ENCODE measurements at regions not wholly inside any gene's neighbourhood (a gene's known extent, or its start where the extent isn't known, plus 50 kb on each side); places are given as distances from the start of the nearest gene placed in this dataset.

DNA sequence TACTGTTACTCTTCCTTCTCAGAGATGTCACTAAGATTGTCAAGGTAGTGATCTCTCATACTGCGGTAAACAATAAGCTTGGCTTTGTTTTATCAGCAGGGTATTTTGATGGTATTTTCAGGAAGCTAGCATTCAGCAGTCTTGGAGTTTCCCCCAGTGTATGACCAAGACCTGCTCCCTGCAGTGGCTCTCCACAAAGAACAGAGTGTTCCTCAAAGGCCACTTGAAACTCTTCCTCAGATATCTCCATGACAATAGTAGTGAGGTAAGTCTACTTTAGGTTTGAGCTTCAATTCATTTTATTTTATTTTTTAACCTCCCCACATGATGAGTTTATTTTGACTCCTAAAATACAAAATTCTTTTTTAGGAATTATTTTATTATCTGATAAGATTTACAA lies 74.0 kb upstream of the G2E3 start:
- Histone ChIP-seq H2AFZ (ENCODE audit: low read depth, low read length) (no peak overlapping the region), H4K20me1 (ENCODE audit: insufficient read depth, low read length) (no peaks in the 10 kb centered on the region), H3K4me3 (ENCODE audit: insufficient read depth, low read depth, low read length) (no peak overlapping the region), H3K9ac (ENCODE audit: low read length) (no peak overlapping the region), H3K79me2 (ENCODE audit: insufficient read depth, low read length) (no peaks in the 10 kb centered on the region), H3K4me2 (ENCODE audit: low read length) (no peak overlapping the region), H3K36me3 (ENCODE audit: insufficient read depth, low read length) (no peaks in the 10 kb centered on the region), H3K27me3 (ENCODE audit: insufficient read depth, low read length) (no peaks in the 10 kb centered on the region), H3K9me3 (ENCODE audit: insufficient read depth, low read depth, low read length) (no peaks in the 10 kb centered on the region), H3K4me1 (ENCODE audit: insufficient read depth, low read length) (no peaks in the 10 kb centered on the region), H3K27ac (ENCODE audit: low read depth, low read length) (no peak overlapping the region)
- Mint-ChIP-seq H3K27me3 (ENCODE audit: low read depth, unreplicated experiment) (no peaks in the 10 kb centered on the region), H3K36me3 (ENCODE audit: low read depth, unreplicated experiment) (no peaks in the 10 kb centered on the region), H3K27ac (ENCODE audit: unreplicated experiment) (no peak overlapping the region), H3K4me1 (ENCODE audit: low read depth, unreplicated experiment) (no peaks in the 10 kb centered on the region), H3K4me3 (ENCODE audit: unreplicated experiment) (no peak overlapping the region), H3K9me3 (ENCODE audit: unreplicated experiment) (no peaks in the 10 kb centered on the region)
- FAIRE-seq, result no peak
- TF ChIP-seq EZH2 (IDR thresholded peaks at IDR 0.05; ENCODE audit: insufficient read depth, low read length), result no peak
- TF ChIP-seq, protein P1, sequence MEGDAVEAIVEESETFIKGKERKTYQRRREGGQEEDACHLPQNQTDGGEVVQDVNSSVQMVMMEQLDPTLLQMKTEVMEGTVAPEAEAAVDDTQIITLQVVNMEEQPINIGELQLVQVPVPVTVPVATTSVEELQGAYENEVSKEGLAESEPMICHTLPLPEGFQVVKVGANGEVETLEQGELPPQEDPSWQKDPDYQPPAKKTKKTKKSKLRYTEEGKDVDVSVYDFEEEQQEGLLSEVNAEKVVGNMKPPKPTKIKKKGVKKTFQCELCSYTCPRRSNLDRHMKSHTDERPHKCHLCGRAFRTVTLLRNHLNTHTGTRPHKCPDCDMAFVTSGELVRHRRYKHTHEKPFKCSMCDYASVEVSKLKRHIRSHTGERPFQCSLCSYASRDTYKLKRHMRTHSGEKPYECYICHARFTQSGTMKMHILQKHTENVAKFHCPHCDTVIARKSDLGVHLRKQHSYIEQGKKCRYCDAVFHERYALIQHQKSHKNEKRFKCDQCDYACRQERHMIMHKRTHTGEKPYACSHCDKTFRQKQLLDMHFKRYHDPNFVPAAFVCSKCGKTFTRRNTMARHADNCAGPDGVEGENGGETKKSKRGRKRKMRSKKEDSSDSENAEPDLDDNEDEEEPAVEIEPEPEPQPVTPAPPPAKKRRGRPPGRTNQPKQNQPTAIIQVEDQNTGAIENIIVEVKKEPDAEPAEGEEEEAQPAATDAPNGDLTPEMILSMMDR (IDR thresholded peaks at IDR 0.05; ENCODE audit: insufficient read depth, low read depth, low read length), result no peak
- DNase-seq (ENCODE audit: low read depth), result no peak

DNA sequence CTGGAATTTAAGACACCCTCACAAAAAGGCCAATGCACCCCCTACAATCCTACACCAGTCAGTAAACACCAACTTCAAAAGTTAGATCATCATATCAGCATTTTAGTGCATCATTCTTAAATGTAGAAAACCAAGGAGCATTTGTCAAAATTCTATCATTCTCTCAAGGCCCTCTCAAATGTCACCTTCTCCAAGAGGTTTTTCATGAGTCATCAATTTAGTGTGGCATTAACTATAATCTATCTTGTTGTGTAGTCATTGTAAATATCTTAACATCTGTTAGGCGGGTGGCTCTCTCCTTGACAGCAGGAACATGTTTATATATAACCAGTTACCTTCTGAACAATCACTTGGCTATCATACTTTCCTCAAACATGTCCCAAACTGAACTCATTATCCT lies 62.1 kb upstream of the G2E3 start:
- no peaks in the 10 kb centered on the region for H3K36me3 Mint-ChIP-seq (ENCODE audit: low read depth, unreplicated experiment)
- Histone ChIP-seq H3K79me2 (ENCODE audit: insufficient read depth, low read length) (no peaks in the 10 kb centered on the region), H3K9ac (ENCODE audit: low read length) (no peak overlapping the region), H3K36me3 (ENCODE audit: insufficient read depth, low read length) (no peaks in the 10 kb centered on the region), H3K27me3 (ENCODE audit: insufficient read depth, low read length) (no peaks in the 10 kb centered on the region), H3K4me3 (ENCODE audit: insufficient read depth, low read depth, low read length) (no peak overlapping the region), H3K4me1 (ENCODE audit: insufficient read depth, low read length) (no peaks in the 10 kb centered on the region), H3K4me2 (ENCODE audit: low read length) (no peak overlapping the region), H4K20me1 (ENCODE audit: insufficient read depth, low read length) (no peaks in the 10 kb centered on the region), H3K9me3 (ENCODE audit: insufficient read depth, low read depth, low read length) (no peaks in the 10 kb centered on the region), H3K27ac (ENCODE audit: low read depth, low read length) (no peak overlapping the region), H2AFZ (ENCODE audit: low read depth, low read length) (no peak overlapping the region)
- no peak overlapping the region for H3K27ac Mint-ChIP-seq (ENCODE audit: unreplicated experiment)
- H3K4me3 Mint-ChIP-seq (ENCODE audit: unreplicated experiment), result no peak overlapping the region
- H3K9me3 Mint-ChIP-seq (ENCODE audit: unreplicated experiment), result no peaks in the 10 kb centered on the region
- no peaks in the 10 kb centered on the region for H3K4me1 Mint-ChIP-seq (ENCODE audit: low read depth, unreplicated experiment)
- FAIRE-seq, result no peak
- H3K27me3 Mint-ChIP-seq (ENCODE audit: low read depth, unreplicated experiment), result no peaks in the 10 kb centered on the region
- no peak for TF ChIP-seq EZH2 (IDR thresholded peaks at IDR 0.05; ENCODE audit: insufficient read depth, low read length)
- TF ChIP-seq, protein P1 (IDR thresholded peaks at IDR 0.05; ENCODE audit: insufficient read depth, low read depth, low read length), result no peak
- no peak for DNase-seq (ENCODE audit: low read depth)

DNA sequence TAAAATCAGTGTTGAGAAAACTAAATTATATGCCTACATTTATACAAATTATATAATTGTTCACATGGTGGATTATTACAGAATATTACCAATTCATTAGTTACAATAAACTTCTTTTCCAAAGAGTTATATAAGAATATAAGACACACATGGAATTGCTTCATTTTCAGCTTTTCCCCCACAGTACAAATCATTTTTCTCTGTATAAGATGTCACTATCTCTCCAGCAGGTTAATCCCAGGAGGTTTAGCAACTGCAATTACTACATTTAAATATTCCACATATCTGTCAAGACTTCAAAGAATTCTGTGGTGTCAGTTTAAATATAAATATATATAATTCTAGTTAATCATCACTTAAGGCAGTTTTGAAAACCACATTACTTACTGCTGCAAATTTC lies 59.6 kb upstream of the G2E3 start:
- H3K79me2 ChIP-seq (ENCODE audit: insufficient read depth, low read length), result no peaks in the 10 kb centered on the region
- Mint-ChIP-seq H3K27me3 (ENCODE audit: low read depth, unreplicated experiment) (no peaks in the 10 kb centered on the region), H3K36me3 (ENCODE audit: low read depth, unreplicated experiment) (no peaks in the 10 kb centered on the region), H3K9me3 (ENCODE audit: unreplicated experiment) (no peaks in the 10 kb centered on the region), H3K27ac (ENCODE audit: unreplicated experiment) (no peak overlapping the region), H3K4me3 (ENCODE audit: unreplicated experiment) (no peak overlapping the region), H3K4me1 (ENCODE audit: low read depth, unreplicated experiment) (no peaks in the 10 kb centered on the region)
- DNase-seq (ENCODE audit: low read depth) (no peak), FAIRE-seq (no peak)
- H3K4me1 ChIP-seq (ENCODE audit: insufficient read depth, low read length), result no peaks in the 10 kb centered on the region
- H3K9ac ChIP-seq (ENCODE audit: low read length), result no peak overlapping the region
- no peak for TF ChIP-seq EZH2 (IDR thresholded peaks at IDR 0.05; ENCODE audit: insufficient read depth, low read length)
- TF ChIP-seq, protein P1 (IDR thresholded peaks at IDR 0.05; ENCODE audit: insufficient read depth, low read depth, low read length), result no peak
- H2AFZ ChIP-seq (ENCODE audit: low read depth, low read length), result no peak overlapping the region
- H3K4me3 ChIP-seq (ENCODE audit: insufficient read depth, low read depth, low read length), result no peak overlapping the region
- H3K27ac ChIP-seq (ENCODE audit: low read depth, low read length), result no peak overlapping the region
- no peaks in the 10 kb centered on the region for H3K27me3 ChIP-seq (ENCODE audit: insufficient read depth, low read length)
- H4K20me1 ChIP-seq (ENCODE audit: insufficient read depth, low read length), result no peaks in the 10 kb centered on the region
- no peak overlapping the region for H3K4me2 ChIP-seq (ENCODE audit: low read length)
- no peaks in the 10 kb centered on the region for H3K36me3 ChIP-seq (ENCODE audit: insufficient read depth, low read length)
- H3K9me3 ChIP-seq (ENCODE audit: insufficient read depth, low read depth, low read length), result no peaks in the 10 kb centered on the region

All from astrocyte (in vitro differentiated cells and primary cell).